Esophagus muscularis mucosa (tissue), 4 donors: ENCODE measurements at regions not wholly inside any gene's neighbourhood (a gene's known extent, or its start where the extent isn't known, plus 50 kb on each side); places are given as distances from the start of the nearest gene placed in this dataset.

Experiments used
- DNase-seq: peaks from one replicate; pipeline ENCODE4 v3.0.0-alpha.2; 2017; ENCODE audit errors: extremely low spot score
- H3K27ac ChIP-seq, 4 donors: fragments of 200-600 bp; sonication (generic); replicated peaks in 1 of 4; 1 replicate in 3 of 4; 2 replicates in 1 of 4; pipeline ENCODE4 v1.5.1; 2016 to 2019; ENCODE audit warnings: mild to moderate bottlenecking in 1 of 4
- H3K27me3 ChIP-seq, 4 donors: fragments of 200-600 bp; sonication (generic); one replicate each; pipeline versions ENCODE4 v1.5.1 to v1.6.0; 2016 to 2019
- H3K36me3 ChIP-seq, 4 donors: fragments of 200-600 bp; sonication (generic); one replicate each; pipeline ENCODE4 v1.5.1; 2016 to 2019
- H3K4me1 ChIP-seq, 4 donors: fragments of 200-600 bp; sonication (generic); one replicate each; pipeline ENCODE4 v1.5.1; 2016 to 2019
- H3K4me3 ChIP-seq, 4 donors: fragments of 200-600 bp; sonication (generic); 1 replicate in 2 of 4; 2 replicates in 2 of 4; pipeline ENCODE4 v1.5.1; 2016 to 2019; ENCODE audit warnings: mild to moderate bottlenecking in 4 of 4, moderate library complexity in 1 of 4
- H3K9me3 ChIP-seq, 4 donors: fragments of 200-600 bp; sonication (generic); 1 replicate in 3 of 4; 2 replicates in 1 of 4; pipeline ENCODE4 v1.5.1; 2016 to 2019
- EP300 ChIP-seq: sonication (generic); formaldehyde crosslinking; IDR thresholded peaks from one replicate; pipeline ENCODE4 v1.6.1; 2017; ENCODE audit warnings: antibody characterized with exemption
- POLR2A ChIP-seq: fragments of 450-650 bp; IDR thresholded peaks from one replicate; pipeline ENCODE4 v1.6.1; 2017; ENCODE audit warnings: antibody characterized with exemption, moderate library complexity, mild to moderate bottlenecking, low read depth
- POLR2AphosphoS5 ChIP-seq, 2 donors: sonication (generic); formaldehyde crosslinking; IDR thresholded peaks; one replicate each; pipeline ENCODE4 v1.6.1; 2017; ENCODE audit warnings: antibody characterized with exemption in 2 of 2
- WGBS: methylation state at CpG from one replicate; pipeline ENCODE4 v1.1.5; 2018; 5-methylcytosine and 5-hydroxymethylcytosine counted together
- intact Hi-C: fragments of 100-400 bp; cut with DNase I; formaldehyde crosslinking; loops from one replicate; pipeline ENCODE4 v1.15.1; 2023
- TF ChIP-seq, protein P1 (sequence below), 3 experiments: fragments of 200-600 bp in 2 of 3; fragments of 450-650 bp in 1 of 3; sonication (generic) in 2 of 3; IDR thresholded peaks; one replicate each; pipeline ENCODE4 v1.5.1; 2017 to 2019; ENCODE audit warnings: antibody characterized with exemption in 3 of 3, mild to moderate bottlenecking in 2 of 3, moderate library complexity in 1 of 3

DNA sequence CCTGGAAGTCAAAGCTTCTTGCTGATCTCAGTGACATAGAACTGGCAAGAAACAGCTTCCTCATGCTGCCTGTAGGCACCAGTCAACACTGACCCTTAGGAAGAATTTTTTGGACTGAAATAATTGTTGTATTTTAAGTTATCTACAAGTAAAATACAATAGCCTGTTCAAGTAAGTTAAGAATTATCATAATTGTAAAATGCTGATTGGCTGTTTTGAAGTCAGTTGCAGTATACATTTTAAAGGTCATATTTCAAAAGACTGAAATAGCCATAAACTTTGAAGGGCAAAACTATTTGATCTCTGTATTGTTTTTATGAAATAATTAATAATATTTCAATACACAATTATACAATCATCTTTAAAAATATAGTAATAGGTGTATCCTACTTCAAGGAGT, 794.9 kb downstream of the MAT2B start:
- TF ChIP-seq EP300 (no peak), POLR2A (no peak), POLR2AphosphoS5 (IDR thresholded peaks at IDR 0.05) (no peak)
- TF ChIP-seq, protein P1, sequence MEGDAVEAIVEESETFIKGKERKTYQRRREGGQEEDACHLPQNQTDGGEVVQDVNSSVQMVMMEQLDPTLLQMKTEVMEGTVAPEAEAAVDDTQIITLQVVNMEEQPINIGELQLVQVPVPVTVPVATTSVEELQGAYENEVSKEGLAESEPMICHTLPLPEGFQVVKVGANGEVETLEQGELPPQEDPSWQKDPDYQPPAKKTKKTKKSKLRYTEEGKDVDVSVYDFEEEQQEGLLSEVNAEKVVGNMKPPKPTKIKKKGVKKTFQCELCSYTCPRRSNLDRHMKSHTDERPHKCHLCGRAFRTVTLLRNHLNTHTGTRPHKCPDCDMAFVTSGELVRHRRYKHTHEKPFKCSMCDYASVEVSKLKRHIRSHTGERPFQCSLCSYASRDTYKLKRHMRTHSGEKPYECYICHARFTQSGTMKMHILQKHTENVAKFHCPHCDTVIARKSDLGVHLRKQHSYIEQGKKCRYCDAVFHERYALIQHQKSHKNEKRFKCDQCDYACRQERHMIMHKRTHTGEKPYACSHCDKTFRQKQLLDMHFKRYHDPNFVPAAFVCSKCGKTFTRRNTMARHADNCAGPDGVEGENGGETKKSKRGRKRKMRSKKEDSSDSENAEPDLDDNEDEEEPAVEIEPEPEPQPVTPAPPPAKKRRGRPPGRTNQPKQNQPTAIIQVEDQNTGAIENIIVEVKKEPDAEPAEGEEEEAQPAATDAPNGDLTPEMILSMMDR (IDR thresholded peaks at IDR 0.05): no peak

DNA sequence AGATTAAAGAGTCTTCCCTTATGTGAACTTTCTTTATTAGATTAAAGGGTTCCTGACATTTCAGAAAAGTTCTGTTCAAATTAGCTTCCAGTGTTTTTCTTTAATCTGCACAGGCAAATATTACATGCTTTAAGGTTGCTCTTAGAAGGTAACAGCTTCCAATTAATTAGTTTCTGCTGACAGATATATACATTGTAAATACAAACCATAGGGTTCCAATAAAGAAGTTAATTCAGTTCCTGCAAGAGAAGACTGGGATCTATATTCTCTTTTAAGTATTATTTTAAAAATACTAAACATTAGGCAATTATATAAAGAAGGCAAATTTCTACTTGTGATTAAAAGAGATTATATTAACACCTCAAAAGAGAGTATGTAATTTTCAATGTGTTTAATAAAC, 795.7 kb downstream of the MAT2B start:
- Histone ChIP-seq H3K4me1 (peaks cover 0 to 7% (median 3%) of the 10 kb centered on the region in 4 donors), H3K9me3 (no peaks in the 10 kb centered on the region), H3K4me3 (no peak overlapping the region), H3K27ac (no peak overlapping the region), H3K27me3 (peaks cover 0 to 6% (median 0%) of the 10 kb centered on the region in 4 donors), H3K36me3 (no peaks in the 10 kb centered on the region)
- no peak for DNase-seq
- TF ChIP-seq EP300: no peak
- TF ChIP-seq, protein P1 (IDR thresholded peaks at IDR 0.05): no peak
- intact Hi-C loops: no loop called here

More for the DNA sequence above, 794.9 kb downstream of the MAT2B start:
- no peak overlapping the region for H3K4me3 ChIP-seq
- DNase-seq: no peak
- peaks cover 0 to 7% (median 3%) of the 10 kb centered on the region in 4 donors for H3K4me1 ChIP-seq
- H3K27ac ChIP-seq: no peak overlapping the region
- peaks cover 0 to 6% (median 0%) of the 10 kb centered on the region in 4 donors for H3K27me3 ChIP-seq
- H3K9me3 ChIP-seq: no peaks in the 10 kb centered on the region
- H3K36me3 ChIP-seq: no peaks in the 10 kb centered on the region
- intact Hi-C loops: no loop called here

DNA sequence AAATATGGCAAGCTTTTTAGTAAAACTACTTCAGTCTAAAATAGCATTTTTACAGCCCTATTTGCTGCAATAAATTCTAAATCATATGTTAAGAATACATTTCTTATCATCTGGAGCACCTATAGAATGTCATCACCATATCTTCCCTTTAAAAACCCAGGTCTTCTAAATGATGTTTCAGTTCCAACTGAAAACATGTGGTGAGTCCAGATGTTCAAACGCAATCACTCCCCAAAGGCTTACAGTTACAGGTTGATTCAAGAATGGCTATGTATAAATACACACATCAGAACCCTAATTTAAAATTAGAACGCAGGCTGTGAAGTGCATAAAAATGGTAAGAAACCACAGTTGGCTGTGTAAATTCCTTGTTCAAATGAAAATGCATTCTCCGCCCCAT, 796.3 kb downstream of the MAT2B start:
- no peaks in the 10 kb centered on the region for H3K36me3 ChIP-seq
- TF ChIP-seq POLR2A (no peak), POLR2AphosphoS5 (IDR thresholded peaks at IDR 0.05) (no peak), EP300 (no peak)
- TF ChIP-seq, protein P1 (IDR thresholded peaks at IDR 0.05): no peak
- no peak overlapping the region for H3K27ac ChIP-seq
- 74% methylated on average over 3 of the region's 3 CpGs for WGBS
- no peak for DNase-seq
- intact Hi-C loops: no loop called here
- no peak overlapping the region for H3K4me3 ChIP-seq
- H3K4me1 ChIP-seq: peaks cover 0 to 2% (median under 1%) of the 10 kb centered on the region in 4 donors
- H3K27me3 ChIP-seq: peaks cover 0 to 5% (median 0%) of the 10 kb centered on the region in 4 donors
- no peaks in the 10 kb centered on the region for H3K9me3 ChIP-seq

DNA sequence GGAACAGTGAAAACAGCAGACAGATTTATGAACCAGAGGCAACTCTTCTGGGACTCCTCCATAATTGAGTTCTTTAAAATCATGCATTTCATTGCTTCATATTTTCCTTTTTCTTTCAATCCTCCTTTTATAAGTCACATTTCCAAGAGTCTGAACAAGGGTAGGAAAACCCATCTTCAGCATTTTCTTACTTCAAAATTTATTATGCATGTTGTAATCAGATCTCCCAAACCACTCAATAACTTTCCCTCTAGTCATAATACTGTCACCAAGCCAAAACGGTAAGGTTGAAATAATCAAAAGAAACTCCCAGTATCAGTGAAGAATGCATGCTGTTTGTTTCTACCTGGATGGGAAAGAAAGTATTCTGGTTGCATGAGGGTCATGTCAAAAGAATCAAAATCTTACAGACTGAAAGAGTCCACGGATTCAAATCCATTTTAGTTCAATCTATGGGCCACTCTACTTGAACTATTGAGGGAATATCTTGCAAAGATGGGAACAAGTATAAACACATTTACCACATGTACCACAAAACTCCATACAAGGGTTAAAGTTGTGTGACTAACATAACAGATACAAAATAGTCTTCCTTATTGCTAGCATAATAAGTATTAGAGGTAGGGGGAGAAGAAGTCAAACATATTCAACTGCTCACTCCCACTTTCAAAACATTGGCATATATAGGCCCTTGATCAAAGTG, 797.3 kb downstream of the MAT2B start:
- H3K36me3 ChIP-seq: no peaks in the 10 kb centered on the region
- no peaks in the 10 kb centered on the region for H3K9me3 ChIP-seq
- 56% methylated on average over 2 of the region's 2 CpGs for WGBS
- no peaks in the 10 kb centered on the region for H3K4me1 ChIP-seq
- DNase-seq: no peak
- no peak overlapping the region for H3K27ac ChIP-seq
- no peak overlapping the region for H3K4me3 ChIP-seq
- H3K27me3 ChIP-seq: no peaks in the 10 kb centered on the region
- TF ChIP-seq POLR2AphosphoS5 (IDR thresholded peaks at IDR 0.05) (no peak), POLR2A (no peak), EP300 (no peak)
- intact Hi-C loops: no loop called here

DNA sequence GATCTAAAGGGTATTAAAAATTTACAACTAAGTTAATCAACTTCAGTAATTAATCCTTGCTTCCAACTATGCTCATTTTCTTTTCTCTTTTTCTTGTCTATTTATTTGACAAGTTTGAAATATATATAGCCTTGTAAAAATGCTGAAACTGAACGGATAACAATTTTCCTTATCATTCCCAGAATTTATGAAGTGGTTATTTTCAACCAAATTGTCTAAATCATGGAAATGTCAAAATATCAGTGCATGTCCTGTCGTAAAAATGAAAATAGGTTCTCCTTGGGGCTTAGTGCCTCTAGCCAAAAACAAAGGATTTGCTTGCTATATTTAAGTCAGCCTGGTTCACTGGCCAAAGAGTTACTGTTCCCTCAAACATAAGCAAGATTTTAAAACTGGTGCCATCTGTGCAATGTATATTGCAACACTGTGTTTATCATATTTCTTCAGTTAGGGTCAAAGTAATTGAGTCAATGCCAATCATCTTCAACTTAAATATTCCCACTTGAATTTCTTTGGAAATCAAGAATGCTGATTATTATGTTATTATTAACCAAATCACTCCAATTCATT, 798.3 kb downstream of the MAT2B start:
- intact Hi-C loops: no loop called here
- H3K4me3 ChIP-seq: no peak overlapping the region
- TF ChIP-seq, protein P1 (IDR thresholded peaks at IDR 0.05): no peak
- H3K27me3 ChIP-seq: no peaks in the 10 kb centered on the region
- H3K36me3 ChIP-seq: no peaks in the 10 kb centered on the region
- no peaks in the 10 kb centered on the region for H3K9me3 ChIP-seq
- no peak for DNase-seq
- H3K27ac ChIP-seq: no peak overlapping the region
- H3K4me1 ChIP-seq: no peaks in the 10 kb centered on the region
- WGBS: 65% methylated on average over 2 of the region's 2 CpGs
